Activated CD8-positive, alpha-beta memory T cell treated with anti-CD3 and anti-CD28 coated beads for 36 hours (primary cell): ENCODE measurements at regions not wholly inside any gene's neighbourhood (a gene's known extent, or its start where the extent isn't known, plus 50 kb on each side); places are given as distances from the start of the nearest gene placed in this dataset.
"Not testable (repeated sequence)": the region's sequence is repeated elsewhere in the genome, so short reads cannot be mapped to it uniquely, and the experiment has no call there.

ENCODE experiments used
- CTCF ChIA-PET: fragments of 350-600 bp; sonication (Branson Sonifier 250); formaldehyde crosslinking; loops from one replicate; lab custom pipeline; 2021; ENCODE audit warnings: antibody characterized with exemption; lab: Charles Lee
- POLR2A ChIA-PET: fragments of 350-600 bp; sonication (Branson Sonifier 250); formaldehyde crosslinking; loops from one replicate; lab custom pipeline; 2021; ENCODE audit warnings: antibody characterized with exemption; lab: Charles Lee

- ChIA-PET CTCF (no interaction called here), POLR2A (no interaction called here)
These were observed 452.7 kb upstream of the CDH9 start for GRCh38 chr5:27491047-27491446.

- ChIA-PET POLR2A (no interaction called here), CTCF (no interaction called here)
These were observed 451.3 kb upstream of the CDH9 start for GRCh38 chr5:27489701-27490100.

GRCh38 chr5:27482663-27483062 is 444.3 kb upstream of the CDH9 start:
- ChIA-PET CTCF (no interaction called here), POLR2A (no interaction called here)

GRCh38 chr5:27479859-27480258 is 441.5 kb upstream of the CDH9 start:
- POLR2A ChIA-PET = no interaction called here
- CTCF ChIA-PET = no interaction called here

GRCh38 chr5:27477550-27477949 is 439.2 kb upstream of the CDH9 start:
- ChIA-PET POLR2A (no interaction called here), CTCF (no interaction called here)

- ChIA-PET CTCF (no interaction called here), POLR2A (no interaction called here)
These were observed 438.1 kb upstream of the CDH9 start for GRCh38 chr5:27476356-27476988.

- POLR2A ChIA-PET = no interaction called here
- CTCF ChIA-PET = no interaction called here
These were observed 436.7 kb upstream of the CDH9 start for GRCh38 chr5:27475063-27475462.

- POLR2A ChIA-PET = no interaction called here
- CTCF ChIA-PET = no interaction called here
These were observed 436.0 kb upstream of the CDH9 start for GRCh38 chr5:27474395-27474794.

- POLR2A ChIA-PET = no interaction called here
- CTCF ChIA-PET = no interaction called here
These were observed 435.6 kb upstream of the CDH9 start for GRCh38 chr5:27474047-27474309.

GRCh38 chr5:27473307-27474046 is 435.1 kb upstream of the CDH9 start:
- CTCF ChIA-PET = no interaction called here

GRCh38 chr5:27472871-27473270 is 434.5 kb upstream of the CDH9 start:
- CTCF ChIA-PET = no interaction called here
- POLR2A ChIA-PET = no interaction called here

More at GRCh38 chr5:27473307-27474046, 435.1 kb upstream of the CDH9 start:
- POLR2A ChIA-PET = no interaction called here

- ChIA-PET CTCF (no interaction called here), POLR2A (no interaction called here)
These were observed 433.8 kb upstream of the CDH9 start for GRCh38 chr5:27472000-27472763.

- ChIA-PET POLR2A (no interaction called here), CTCF (no interaction called here)
These were observed 428.6 kb upstream of the CDH9 start for GRCh38 chr5:27466959-27467358.

GRCh38 chr5:27465140-27465539 is 426.8 kb upstream of the CDH9 start:
- POLR2A ChIA-PET = no interaction called here
- CTCF ChIA-PET = no interaction called here

- ChIA-PET CTCF (no interaction called here), POLR2A (no interaction called here)
These were observed 425.2 kb upstream of the CDH9 start for GRCh38 chr5:27463446-27464149.

GRCh38 chr5:27462936-27463335 is 424.6 kb upstream of the CDH9 start:
- POLR2A ChIA-PET = no interaction called here
- CTCF ChIA-PET = no interaction called here

- ChIA-PET CTCF (no interaction called here), POLR2A (no interaction called here)
These were observed 419.9 kb upstream of the CDH9 start for GRCh38 chr5:27458287-27458686.

- CTCF ChIA-PET = no interaction called here
These were observed 413.0 kb upstream of the CDH9 start for GRCh38 chr5:27451377-27451776.

GRCh38 chr5:27450607-27451006 is 412.2 kb upstream of the CDH9 start:
- POLR2A ChIA-PET = no interaction called here
- CTCF ChIA-PET = no interaction called here

More at GRCh38 chr5:27451377-27451776, 413.0 kb upstream of the CDH9 start:
- POLR2A ChIA-PET = no interaction called here

- CTCF ChIA-PET, POLR2A ChIA-PET: not testable (repeated sequence)
These were observed 401.0 kb upstream of the CDH9 start for GRCh38 chr5:27439383-27439782.
